Spleen (tissue), 7 donors: ENCODE measurements at regions not wholly inside any gene's neighbourhood (a gene's known extent, or its start where the extent isn't known, plus 50 kb on each side); places are given as distances from the start of the nearest gene placed in this dataset.

ENCODE experiments used
- POLR2A ChIP-seq, 3 donors: fragments of 450-650 bp; IDR thresholded peaks; one replicate each; pipeline ENCODE4 v1.5.1; 2017; ENCODE audit warnings: antibody characterized with exemption in 3 of 3, mild to moderate bottlenecking in 1 of 3
- TF ChIP-seq, protein P1 (sequence below), 11 experiments: fragments of 200-600 bp in 7 of 11; fragments of 450-650 bp in 4 of 11; sonication (generic) in 4 of 11; IDR thresholded peaks in 8 of 11; conservative IDR thresholded peaks in 3 of 11; 1 replicate in 7 of 11; 2 replicates in 4 of 11; pipeline versions ENCODE4 v1.4.0 to v1.8.0; 2016 to 2021; ENCODE audit warnings: antibody characterized with exemption in 11 of 11, inconsistent platforms in 4 of 11, mild to moderate bottlenecking in 1 of 11
- donor health status: DM: no; HTN: no; CAD: no; lungs with moderate emphysema.
- donor health status: DM: no; HTN: no; CAD: no.
- donor health status: DM: no; HTN: no; CAD: no.

DNA sequence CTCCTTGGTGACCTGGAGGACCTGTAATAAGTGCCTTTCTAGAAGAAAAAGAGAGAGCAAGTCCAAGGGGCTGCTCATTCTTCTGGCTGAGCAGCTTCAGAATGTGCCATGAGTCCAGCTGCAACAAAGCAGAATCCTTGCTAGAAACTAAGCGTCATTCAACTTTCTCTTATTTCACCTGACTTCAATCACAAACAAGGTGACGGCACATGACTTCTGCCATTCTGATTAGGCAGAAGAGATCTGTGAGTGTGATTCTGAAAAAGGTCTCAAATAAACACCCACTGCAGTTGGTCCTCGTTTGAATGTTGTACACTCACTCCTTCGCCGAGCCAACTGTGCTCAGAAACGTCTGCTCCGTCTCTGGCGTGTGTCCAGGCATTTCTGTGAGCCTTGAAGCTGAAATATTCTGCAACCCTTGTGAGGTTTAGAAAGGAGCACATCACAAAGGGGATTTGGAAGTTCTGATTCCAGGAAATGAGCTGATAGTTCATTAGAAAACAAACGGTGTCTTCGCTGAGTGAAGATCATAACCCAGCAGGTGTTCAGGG, 623.8 kb upstream of the KIRREL3 start:
- TF ChIP-seq, protein P1, sequence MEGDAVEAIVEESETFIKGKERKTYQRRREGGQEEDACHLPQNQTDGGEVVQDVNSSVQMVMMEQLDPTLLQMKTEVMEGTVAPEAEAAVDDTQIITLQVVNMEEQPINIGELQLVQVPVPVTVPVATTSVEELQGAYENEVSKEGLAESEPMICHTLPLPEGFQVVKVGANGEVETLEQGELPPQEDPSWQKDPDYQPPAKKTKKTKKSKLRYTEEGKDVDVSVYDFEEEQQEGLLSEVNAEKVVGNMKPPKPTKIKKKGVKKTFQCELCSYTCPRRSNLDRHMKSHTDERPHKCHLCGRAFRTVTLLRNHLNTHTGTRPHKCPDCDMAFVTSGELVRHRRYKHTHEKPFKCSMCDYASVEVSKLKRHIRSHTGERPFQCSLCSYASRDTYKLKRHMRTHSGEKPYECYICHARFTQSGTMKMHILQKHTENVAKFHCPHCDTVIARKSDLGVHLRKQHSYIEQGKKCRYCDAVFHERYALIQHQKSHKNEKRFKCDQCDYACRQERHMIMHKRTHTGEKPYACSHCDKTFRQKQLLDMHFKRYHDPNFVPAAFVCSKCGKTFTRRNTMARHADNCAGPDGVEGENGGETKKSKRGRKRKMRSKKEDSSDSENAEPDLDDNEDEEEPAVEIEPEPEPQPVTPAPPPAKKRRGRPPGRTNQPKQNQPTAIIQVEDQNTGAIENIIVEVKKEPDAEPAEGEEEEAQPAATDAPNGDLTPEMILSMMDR (IDR thresholded peaks at IDR 0.05 in 8 of 11, conservative IDR thresholded peaks at IDR 0.05 in 3 of 11) = no peak
- no peak for TF ChIP-seq POLR2A (IDR thresholded peaks at IDR 0.05)
